Kidney (tissue), 13 donors: ENCODE measurements at regions not wholly inside any gene's neighbourhood (a gene's known extent, or its start where the extent isn't known, plus 50 kb on each side); places are given as distances from the start of the nearest gene placed in this dataset.

ENCODE experiments used
- DNase-seq, 5 donors: peaks; one replicate each; pipeline ENCODE4 v3.0.0-alpha.2; 2013 to 2020
- FAIRE-seq: peaks from 2 replicates; lab custom pipeline; 2012; peaks lifted over from hg19 to GRCh38; lab: Jason Lieb, UNC
- H3K27ac ChIP-seq, 2 donors: one replicate each; pipeline ENCODE4 v1.7.0; 2013; ENCODE audit warnings: low read depth in 2 of 2, low read length in 2 of 2, inconsistent platforms in 1 of 2
- H3K27me3 ChIP-seq: one replicate; pipeline ENCODE4 v1.7.1; 2013; ENCODE audit warnings: low read length, inconsistent platforms; ENCODE audit not compliant: control insufficient read depth, insufficient read depth
- H3K36me3 ChIP-seq, 3 donors: one replicate each; pipeline versions ENCODE4 v1.7.0 to v1.7.1; 2013; ENCODE audit warnings: low read length in 3 of 3, control low read depth in 1 of 3, inconsistent platforms in 1 of 3; ENCODE audit not compliant: insufficient read depth in 3 of 3, control insufficient read depth in 2 of 3
- H3K4me1 ChIP-seq, 3 donors: one replicate each; pipeline versions ENCODE4 v1.7.0 to v1.7.1; 2013; ENCODE audit warnings: low read length in 3 of 3, inconsistent platforms in 1 of 3, low read depth in 1 of 3; ENCODE audit not compliant: control insufficient read depth in 2 of 3, insufficient read depth in 2 of 3
- H3K4me3 ChIP-seq, 3 donors: one replicate each; pipeline versions ENCODE4 v1.7.0 to v1.8.1; 2013; ENCODE audit warnings: low read length in 3 of 3, control low read depth in 1 of 3, inconsistent platforms in 1 of 3
- H3K9ac ChIP-seq, 3 donors: one replicate each; pipeline versions ENCODE4 v1.7.0 to v1.7.1; 2013; ENCODE audit warnings: low read length in 3 of 3, control low read depth in 1 of 3, inconsistent platforms in 1 of 3
- H3K9me3 ChIP-seq, 3 donors: one replicate each; pipeline versions ENCODE4 v1.7.0 to v1.7.1; 2013; ENCODE audit warnings: low read length in 3 of 3, control low read depth in 1 of 3, inconsistent platforms in 1 of 3; ENCODE audit not compliant: control insufficient read depth in 2 of 3, insufficient read depth in 1 of 3
- intact Hi-C: fragments of 100-400 bp; cut with DNase I; formaldehyde crosslinking; loops from one replicate; pipeline ENCODE4 v1.11.1; 2022
- TF ChIP-seq, protein P1 (sequence below): IDR thresholded peaks from 3 replicates; pipeline ENCODE4 v1.5.1; 2012; ENCODE audit warnings: mild to moderate bottlenecking, moderate library complexity, borderline replicate concordance; ENCODE audit not compliant: insufficient read depth; ENCODE audit errors: extremely low read depth
- donor health status: control.
- donor health status: control.
- donor health status: control.
- donor health status: control.
- donor health status: control.
- donor health status: DM: yes; HTN: yes; CAD: no.
- donor health status: Normal renal cell carcinoma (clear cell type).

DNA sequence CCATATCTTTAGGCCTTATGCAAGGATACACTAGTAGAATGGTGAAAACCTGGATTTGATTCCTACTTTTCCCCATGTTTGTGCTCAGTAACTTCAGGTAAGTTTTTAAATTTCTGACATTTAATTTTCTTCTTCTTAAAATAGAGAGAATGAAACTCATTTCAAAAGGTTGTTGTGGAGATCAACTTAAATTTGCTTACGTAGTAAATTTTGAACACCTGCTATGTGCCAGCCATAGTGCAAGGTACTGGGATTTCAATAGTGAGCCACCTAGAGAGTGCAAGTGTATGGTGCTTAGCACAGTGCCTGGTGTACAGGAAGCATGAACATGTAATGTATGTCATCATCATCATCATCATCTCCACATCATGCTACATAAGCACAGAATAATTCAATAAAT is 73.6 kb upstream of the SMIM36 start:
- intact Hi-C loops: no loop called here
- no peak for FAIRE-seq
- Histone ChIP-seq H3K9ac (no peak overlapping the region), H3K4me3 (no peak overlapping the region), H3K27me3 (no peaks in the 10 kb centered on the region), H3K36me3 (no peaks in the 10 kb centered on the region), H3K27ac (no peak overlapping the region), H3K4me1 (peaks cover 0 to 6% (median 0%) of the 10 kb centered on the region in 3 donors), H3K9me3 (no peaks in the 10 kb centered on the region)
- no peak for DNase-seq
- TF ChIP-seq, protein P1, sequence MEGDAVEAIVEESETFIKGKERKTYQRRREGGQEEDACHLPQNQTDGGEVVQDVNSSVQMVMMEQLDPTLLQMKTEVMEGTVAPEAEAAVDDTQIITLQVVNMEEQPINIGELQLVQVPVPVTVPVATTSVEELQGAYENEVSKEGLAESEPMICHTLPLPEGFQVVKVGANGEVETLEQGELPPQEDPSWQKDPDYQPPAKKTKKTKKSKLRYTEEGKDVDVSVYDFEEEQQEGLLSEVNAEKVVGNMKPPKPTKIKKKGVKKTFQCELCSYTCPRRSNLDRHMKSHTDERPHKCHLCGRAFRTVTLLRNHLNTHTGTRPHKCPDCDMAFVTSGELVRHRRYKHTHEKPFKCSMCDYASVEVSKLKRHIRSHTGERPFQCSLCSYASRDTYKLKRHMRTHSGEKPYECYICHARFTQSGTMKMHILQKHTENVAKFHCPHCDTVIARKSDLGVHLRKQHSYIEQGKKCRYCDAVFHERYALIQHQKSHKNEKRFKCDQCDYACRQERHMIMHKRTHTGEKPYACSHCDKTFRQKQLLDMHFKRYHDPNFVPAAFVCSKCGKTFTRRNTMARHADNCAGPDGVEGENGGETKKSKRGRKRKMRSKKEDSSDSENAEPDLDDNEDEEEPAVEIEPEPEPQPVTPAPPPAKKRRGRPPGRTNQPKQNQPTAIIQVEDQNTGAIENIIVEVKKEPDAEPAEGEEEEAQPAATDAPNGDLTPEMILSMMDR: no peak

DNA sequence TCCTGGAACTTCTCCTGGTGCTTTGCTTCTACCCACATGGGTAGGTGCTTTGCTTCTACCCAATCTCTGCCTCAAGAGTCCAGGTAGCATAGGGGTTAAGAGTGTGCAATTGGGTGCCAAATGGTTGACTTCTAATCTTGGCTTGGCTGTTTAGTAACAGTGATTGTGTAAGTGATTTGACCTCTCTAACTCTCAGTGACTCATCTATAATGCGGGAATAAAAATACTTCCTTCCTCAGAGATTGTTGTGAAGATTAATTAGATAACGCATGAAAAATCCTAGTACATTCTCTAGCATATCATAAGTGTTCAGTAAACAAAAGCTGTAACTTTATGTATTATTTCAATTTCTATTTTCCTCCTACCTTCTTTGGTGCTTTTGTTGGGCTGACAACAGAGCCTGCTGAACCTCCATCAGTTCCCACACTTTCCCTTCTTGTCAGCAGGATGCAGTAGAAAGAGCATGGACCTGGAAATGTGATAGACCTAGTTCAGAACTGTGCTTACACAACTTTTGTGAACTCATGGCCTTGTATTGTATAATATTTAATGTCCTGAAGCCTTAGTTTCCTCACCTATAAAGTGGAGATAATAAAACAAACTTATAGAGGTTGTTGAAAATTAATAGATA is 72.9 kb upstream of the SMIM36 start:
- H3K9me3 ChIP-seq: no peaks in the 10 kb centered on the region
- intact Hi-C loops: no loop called here
- TF ChIP-seq, protein P1: no peak
- H3K4me1 ChIP-seq: peaks cover 0 to 3% (median 0%) of the 10 kb centered on the region in 3 donors
- FAIRE-seq: no peak
- no peak overlapping the region for H3K4me3 ChIP-seq
- no peak overlapping the region for H3K9ac ChIP-seq
- H3K36me3 ChIP-seq: no peaks in the 10 kb centered on the region
- H3K27ac ChIP-seq: no peak overlapping the region
- H3K27me3 ChIP-seq: no peaks in the 10 kb centered on the region
- no peak for DNase-seq

DNA sequence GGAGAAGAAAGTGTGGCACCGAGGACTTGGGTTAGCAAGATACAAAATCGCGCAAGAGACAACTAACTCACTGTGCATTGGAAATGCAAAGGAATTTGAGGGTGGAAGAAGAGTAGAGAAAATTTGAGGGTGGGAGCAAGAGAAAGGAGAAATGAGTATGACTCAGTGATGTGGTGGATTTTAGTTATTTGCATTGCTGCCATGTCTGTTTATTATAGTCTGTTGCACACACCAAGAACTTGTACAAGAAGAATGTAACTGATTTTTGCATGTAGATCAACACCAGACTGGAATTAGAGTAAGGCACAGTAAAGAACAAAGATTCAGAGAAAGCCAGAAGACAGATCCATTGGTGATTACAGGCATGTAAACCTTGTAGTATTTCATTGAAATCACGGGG is 71.6 kb upstream of the SMIM36 start:
- FAIRE-seq (no peak), DNase-seq (no peak)
- Histone ChIP-seq H3K4me1 (no peaks in the 10 kb centered on the region), H3K27ac (no peak overlapping the region), H3K27me3 (no peaks in the 10 kb centered on the region), H3K4me3 (no peak overlapping the region), H3K9ac (no peak overlapping the region), H3K36me3 (no peaks in the 10 kb centered on the region), H3K9me3 (no peaks in the 10 kb centered on the region)
- intact Hi-C loops: no loop called here
- TF ChIP-seq, protein P1: no peak

DNA sequence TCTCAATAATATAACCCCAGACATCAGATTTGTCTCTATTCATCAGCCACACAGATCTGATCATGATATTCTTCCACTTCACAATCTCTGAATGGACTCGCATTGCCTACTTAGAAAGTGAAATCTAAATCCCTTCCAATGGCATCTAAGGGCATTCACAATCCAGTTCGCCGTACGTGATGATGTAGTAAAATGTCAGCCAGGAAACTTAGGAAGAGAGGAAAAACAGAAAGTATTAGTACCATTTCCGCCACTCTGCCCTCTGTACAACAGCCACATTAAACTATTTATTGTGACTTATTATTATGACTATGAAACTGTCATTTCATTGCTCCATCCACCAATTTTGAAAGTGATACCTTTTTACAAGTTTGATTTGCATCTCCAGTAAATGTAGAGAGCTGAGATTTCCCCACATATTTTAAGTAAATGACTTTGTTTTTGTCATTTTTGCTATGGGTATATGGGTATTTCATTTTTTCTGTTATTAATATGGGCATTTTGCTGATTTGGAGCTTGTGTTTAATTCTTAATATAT is 69.4 kb upstream of the SMIM36 start:
- TF ChIP-seq, protein P1: no peak
- DNase-seq (no peak), FAIRE-seq (no peak)
- no peak overlapping the region for H3K27ac ChIP-seq
- H3K9ac ChIP-seq: no peak overlapping the region
- peaks cover 0 to 5% (median 2%) of the 10 kb centered on the region in 3 donors for H3K4me1 ChIP-seq
- no peaks in the 10 kb centered on the region for H3K27me3 ChIP-seq
- H3K9me3 ChIP-seq: no peaks in the 10 kb centered on the region
- intact Hi-C loops: no loop called here
- H3K36me3 ChIP-seq: no peaks in the 10 kb centered on the region
- H3K4me3 ChIP-seq: no peak overlapping the region
